ENCODE measurements at regions not wholly inside any gene's neighbourhood (a gene's known extent, or its start where the extent isn't known, plus 50 kb on each side); places are given as distances from the start of the nearest gene placed in this dataset.

- no peak overlapping the region for H3K4me3 ChIP-seq (ENCODE audit: extremely low read depth, insufficient read depth, low read length, poor library complexity, severe bottlenecking)
- H3K4me1 ChIP-seq (ENCODE audit: control insufficient read depth, insufficient read depth, low read length, poor library complexity, severe bottlenecking), result no peaks in the 10 kb centered on the region
- WGBS, 2 experiments (ENCODE audit: insufficient coverage in 2 of 2), result 84 to 100% methylated on average over 1 to 7 of the region's 9 CpGs
- H3K27ac ChIP-seq (ENCODE audit: low read depth, low read length, severe bottlenecking), result no peak overlapping the region
- no peaks in the 10 kb centered on the region for H3K9me3 ChIP-seq (ENCODE audit: control insufficient read depth, low read length)
- no peaks in the 10 kb centered on the region for H3K36me3 ChIP-seq (ENCODE audit: control insufficient read depth, insufficient read depth, low read length)
These were observed 75.5 kb downstream of the HMX1 start for GRCh38 chr4:8796096-8796495.

GRCh38 chr4:8795140-8795539 is 76.5 kb downstream of the HMX1 start:
- 85 to 88% methylated on average over 12 of the region's 12 CpGs for WGBS, 2 experiments (ENCODE audit: insufficient coverage in 2 of 2)
- H3K36me3 ChIP-seq (ENCODE audit: control insufficient read depth, insufficient read depth, low read length), result no peaks in the 10 kb centered on the region
- no peak overlapping the region for H3K27ac ChIP-seq (ENCODE audit: low read depth, low read length, severe bottlenecking)
- no peaks in the 10 kb centered on the region for H3K9me3 ChIP-seq (ENCODE audit: control insufficient read depth, low read length)
- no peaks in the 10 kb centered on the region for H3K4me1 ChIP-seq (ENCODE audit: control insufficient read depth, insufficient read depth, low read length, poor library complexity, severe bottlenecking)
- H3K4me3 ChIP-seq (ENCODE audit: extremely low read depth, insufficient read depth, low read length, poor library complexity, severe bottlenecking), result no peak overlapping the region

DNA sequence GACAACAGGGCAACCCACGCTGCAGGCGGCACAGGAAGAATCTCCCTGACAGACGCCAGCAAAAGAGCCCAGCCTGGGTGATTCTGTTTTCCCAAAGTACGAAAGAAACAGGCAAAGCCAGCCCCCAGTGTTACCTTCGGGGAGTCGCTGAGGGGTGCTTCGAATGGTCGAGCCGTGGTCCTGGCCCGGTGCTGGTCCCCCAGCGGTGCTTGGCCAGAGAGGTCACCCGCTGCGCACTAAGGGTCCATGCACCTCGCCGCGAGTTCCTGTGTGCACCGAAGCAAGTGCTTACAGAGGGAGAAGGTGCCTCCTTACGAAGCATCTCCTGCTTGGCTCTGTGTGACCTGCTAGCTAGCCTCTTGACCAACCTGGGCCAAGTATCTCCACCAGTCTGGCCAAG is 77.1 kb downstream of the HMX1 start:
- Histone ChIP-seq H3K4me3 (ENCODE audit: extremely low read depth, insufficient read depth, low read length, poor library complexity, severe bottlenecking) (no peak overlapping the region), H3K36me3 (ENCODE audit: control insufficient read depth, insufficient read depth, low read length) (no peaks in the 10 kb centered on the region), H3K9me3 (ENCODE audit: control insufficient read depth, low read length) (no peaks in the 10 kb centered on the region), H3K27ac (ENCODE audit: low read depth, low read length, severe bottlenecking) (no peak overlapping the region), H3K4me1 (ENCODE audit: control insufficient read depth, insufficient read depth, low read length, poor library complexity, severe bottlenecking) (no peaks in the 10 kb centered on the region)
- WGBS, 2 experiments (ENCODE audit: insufficient coverage in 2 of 2), result 91 to 95% methylated on average over 18 of the region's 18 CpGs

DNA sequence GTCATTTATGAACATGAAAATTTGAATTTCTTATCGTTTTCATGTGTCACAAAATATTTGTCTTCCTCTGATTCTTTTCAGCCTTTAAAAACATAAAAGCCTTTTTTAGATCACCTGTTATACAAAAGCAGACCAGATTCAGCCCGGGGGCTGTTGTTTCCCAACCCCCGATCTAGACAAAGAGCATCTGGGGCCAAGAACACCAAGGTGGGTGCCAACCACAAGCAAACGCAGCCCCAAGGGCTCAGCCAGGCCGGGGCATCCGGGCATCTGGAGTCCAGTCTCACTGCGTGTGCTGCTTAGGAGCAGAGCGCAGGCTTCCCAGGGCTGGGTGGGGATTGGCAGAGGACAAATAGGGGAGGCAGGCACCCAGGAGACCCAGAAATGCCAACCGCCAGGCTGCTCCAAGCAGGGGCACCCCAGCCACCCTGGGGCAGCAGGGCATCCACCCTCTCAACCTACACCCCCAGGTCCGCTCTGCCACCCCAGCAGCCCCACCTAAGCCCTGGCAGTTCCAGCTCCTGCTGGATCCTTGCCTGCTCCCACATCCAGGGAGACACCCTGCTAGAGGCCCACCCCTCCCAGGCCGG is 78.0 kb downstream of the HMX1 start:
- H3K4me3 ChIP-seq (ENCODE audit: extremely low read depth, insufficient read depth, low read length, poor library complexity, severe bottlenecking), result no peak overlapping the region
- no peaks in the 10 kb centered on the region for H3K9me3 ChIP-seq (ENCODE audit: control insufficient read depth, low read length)
- H3K4me1 ChIP-seq (ENCODE audit: control insufficient read depth, insufficient read depth, low read length, poor library complexity, severe bottlenecking), result no peaks in the 10 kb centered on the region
- H3K27ac ChIP-seq (ENCODE audit: low read depth, low read length, severe bottlenecking), result no peak overlapping the region
- H3K36me3 ChIP-seq (ENCODE audit: control insufficient read depth, insufficient read depth, low read length), result no peaks in the 10 kb centered on the region
- 82 to 90% methylated on average over 10 to 11 of the region's 11 CpGs for WGBS, 2 experiments (ENCODE audit: insufficient coverage in 2 of 2)

DNA sequence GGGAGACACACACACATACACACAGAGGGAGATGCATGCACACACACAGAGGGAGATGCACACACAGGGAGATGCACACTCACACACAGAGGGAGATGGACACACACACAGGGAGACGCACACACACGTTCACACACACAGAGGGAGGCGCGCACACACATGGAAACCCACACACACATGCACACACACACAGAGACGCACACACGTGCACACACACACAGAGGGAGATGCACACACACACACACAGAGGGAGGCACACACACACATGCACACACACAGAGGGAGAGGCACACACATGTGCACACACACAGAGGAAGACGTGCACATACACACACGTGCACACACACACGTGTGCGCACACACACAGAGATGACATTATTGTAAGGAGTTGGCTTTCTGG is 79.1 kb downstream of the HMX1 start:
- WGBS, 2 experiments (ENCODE audit: insufficient coverage in 2 of 2), result 87 to 92% methylated on average over 4 to 9 of the region's 10 CpGs
- Histone ChIP-seq H3K4me1 (ENCODE audit: control insufficient read depth, insufficient read depth, low read length, poor library complexity, severe bottlenecking) (no peaks in the 10 kb centered on the region), H3K27ac (ENCODE audit: low read depth, low read length, severe bottlenecking) (no peak overlapping the region), H3K9me3 (ENCODE audit: control insufficient read depth, low read length) (no peaks in the 10 kb centered on the region), H3K36me3 (ENCODE audit: control insufficient read depth, insufficient read depth, low read length) (no peaks in the 10 kb centered on the region), H3K4me3 (ENCODE audit: extremely low read depth, insufficient read depth, low read length, poor library complexity, severe bottlenecking) (no peak overlapping the region)

GRCh38 chr4:8791609-8792008 is 80.0 kb downstream of the HMX1 start:
- H3K4me3 ChIP-seq (ENCODE audit: extremely low read depth, insufficient read depth, low read length, poor library complexity, severe bottlenecking), result no peak overlapping the region
- WGBS, 2 experiments (ENCODE audit: insufficient coverage in 2 of 2), result 80 to 91% methylated on average over 5 to 8 of the region's 9 CpGs
- no peaks in the 10 kb centered on the region for H3K9me3 ChIP-seq (ENCODE audit: control insufficient read depth, low read length)
- no peaks in the 10 kb centered on the region for H3K36me3 ChIP-seq (ENCODE audit: control insufficient read depth, insufficient read depth, low read length)
- no peak overlapping the region for H3K27ac ChIP-seq (ENCODE audit: low read depth, low read length, severe bottlenecking)
- no peaks in the 10 kb centered on the region for H3K4me1 ChIP-seq (ENCODE audit: control insufficient read depth, insufficient read depth, low read length, poor library complexity, severe bottlenecking)

DNA sequence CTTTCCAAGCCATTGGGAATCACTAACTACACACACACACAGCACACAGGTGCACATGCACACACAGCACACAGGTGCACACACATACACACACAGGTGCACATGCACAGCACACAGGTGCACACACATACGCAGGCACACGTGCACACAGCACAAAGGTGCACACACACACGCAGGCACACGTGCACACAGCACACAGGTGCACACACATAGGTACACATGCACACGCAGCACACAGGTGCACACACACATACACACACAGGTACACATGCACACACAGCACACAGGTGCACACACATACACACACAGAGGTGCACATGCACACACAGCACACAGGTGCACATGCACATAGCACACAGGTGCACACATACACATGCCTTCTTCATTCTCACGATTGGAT is 80.9 kb downstream of the HMX1 start:
- WGBS, 2 experiments (ENCODE audit: insufficient coverage in 2 of 2), result 67% methylated on average over 6 of the region's 6 CpGs
- H3K36me3 ChIP-seq (ENCODE audit: control insufficient read depth, insufficient read depth, low read length), result no peaks in the 10 kb centered on the region
- no peaks in the 10 kb centered on the region for H3K4me1 ChIP-seq (ENCODE audit: control insufficient read depth, insufficient read depth, low read length, poor library complexity, severe bottlenecking)
- H3K4me3 ChIP-seq (ENCODE audit: extremely low read depth, insufficient read depth, low read length, poor library complexity, severe bottlenecking), result no peak overlapping the region
- H3K27ac ChIP-seq (ENCODE audit: low read depth, low read length, severe bottlenecking), result no peak overlapping the region
- no peaks in the 10 kb centered on the region for H3K9me3 ChIP-seq (ENCODE audit: control insufficient read depth, low read length)

DNA sequence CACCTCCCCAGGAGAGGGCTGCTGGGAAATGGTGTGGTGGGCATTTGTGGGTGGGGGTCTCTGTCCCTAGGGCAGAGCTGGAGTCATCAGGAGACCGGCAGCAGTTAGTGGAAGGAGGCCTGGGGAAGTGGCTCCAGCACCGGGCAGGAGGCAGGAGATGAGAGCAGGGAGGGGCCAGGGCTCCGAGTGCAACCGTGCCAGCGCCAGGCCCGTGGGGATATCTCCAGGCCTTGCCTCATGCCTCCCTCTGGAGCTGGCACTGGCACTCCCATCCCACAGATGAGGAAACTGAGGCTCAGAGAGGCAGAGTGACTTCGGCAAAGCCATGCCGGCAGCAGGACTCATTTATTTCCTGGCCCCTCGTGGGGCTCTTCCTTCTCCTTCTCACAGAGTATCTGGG is 83.5 kb downstream of the HMX1 start:
- H3K4me1 ChIP-seq (ENCODE audit: control insufficient read depth, insufficient read depth, low read length, poor library complexity, severe bottlenecking), result no peaks in the 10 kb centered on the region
- no peak overlapping the region for H3K4me3 ChIP-seq (ENCODE audit: extremely low read depth, insufficient read depth, low read length, poor library complexity, severe bottlenecking)
- no peaks in the 10 kb centered on the region for H3K9me3 ChIP-seq (ENCODE audit: control insufficient read depth, low read length)
- 93 to 95% methylated on average over 8 to 9 of the region's 9 CpGs for WGBS, 2 experiments (ENCODE audit: insufficient coverage in 2 of 2)
- no peaks in the 10 kb centered on the region for H3K36me3 ChIP-seq (ENCODE audit: control insufficient read depth, insufficient read depth, low read length)
- no peak overlapping the region for H3K27ac ChIP-seq (ENCODE audit: low read depth, low read length, severe bottlenecking)

- Histone ChIP-seq H3K27ac (ENCODE audit: low read depth, low read length, severe bottlenecking) (no peak overlapping the region), H3K4me1 (ENCODE audit: control insufficient read depth, insufficient read depth, low read length, poor library complexity, severe bottlenecking) (no peaks in the 10 kb centered on the region), H3K4me3 (ENCODE audit: extremely low read depth, insufficient read depth, low read length, poor library complexity, severe bottlenecking) (no peak overlapping the region), H3K36me3 (ENCODE audit: control insufficient read depth, insufficient read depth, low read length) (no peaks in the 10 kb centered on the region), H3K9me3 (ENCODE audit: control insufficient read depth, low read length) (no peaks in the 10 kb centered on the region)
- 81 to 92% methylated on average over 11 to 16 of the region's 16 CpGs for WGBS, 2 experiments (ENCODE audit: insufficient coverage in 2 of 2)
These were observed 85.5 kb downstream of the HMX1 start for GRCh38 chr4:8786166-8786565.

DNA sequence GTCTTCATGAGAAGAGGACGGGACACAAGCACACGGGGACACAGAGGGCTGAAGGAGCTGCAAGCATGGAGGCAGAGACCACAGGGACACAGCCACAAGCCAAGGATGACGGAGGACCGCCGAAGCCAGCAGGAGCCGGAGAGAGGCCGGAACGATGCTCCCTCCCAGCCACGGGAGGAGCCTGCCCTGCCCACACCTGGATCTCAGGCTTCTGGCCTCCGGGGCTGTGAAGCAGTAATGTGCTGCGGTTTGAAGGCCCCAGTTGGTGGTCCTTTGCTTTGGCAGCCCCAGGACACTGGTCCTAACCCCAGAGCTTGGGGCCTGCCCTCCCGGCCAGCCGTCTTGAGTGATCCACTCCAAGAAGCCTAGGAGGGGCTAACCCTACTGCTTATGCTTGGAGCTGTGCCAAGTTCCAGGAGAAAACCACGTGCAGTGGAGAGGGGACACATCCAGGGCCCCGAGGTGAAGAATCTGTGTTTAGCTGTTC is 85.9 kb downstream of the HMX1 start:
- Histone ChIP-seq H3K36me3 (ENCODE audit: control insufficient read depth, insufficient read depth, low read length) (no peaks in the 10 kb centered on the region), H3K9me3 (ENCODE audit: control insufficient read depth, low read length) (no peaks in the 10 kb centered on the region), H3K27ac (ENCODE audit: low read depth, low read length, severe bottlenecking) (no peak overlapping the region), H3K4me3 (ENCODE audit: extremely low read depth, insufficient read depth, low read length, poor library complexity, severe bottlenecking) (no peak overlapping the region), H3K4me1 (ENCODE audit: control insufficient read depth, insufficient read depth, low read length, poor library complexity, severe bottlenecking) (no peaks in the 10 kb centered on the region)
- 68 to 79% methylated on average over 14 to 15 of the region's 15 CpGs for WGBS, 2 experiments (ENCODE audit: insufficient coverage in 2 of 2)

GRCh38 chr4:8783736-8784135 is 87.9 kb downstream of the HMX1 start:
- H3K9me3 ChIP-seq (ENCODE audit: control insufficient read depth, low read length), result no peaks in the 10 kb centered on the region
- H3K27ac ChIP-seq (ENCODE audit: low read depth, low read length, severe bottlenecking), result no peak overlapping the region
- WGBS, 2 experiments (ENCODE audit: insufficient coverage in 2 of 2), result 87 to 93% methylated on average over 12 to 14 of the region's 14 CpGs
- H3K36me3 ChIP-seq (ENCODE audit: control insufficient read depth, insufficient read depth, low read length), result no peaks in the 10 kb centered on the region
- no peak overlapping the region for H3K4me3 ChIP-seq (ENCODE audit: extremely low read depth, insufficient read depth, low read length, poor library complexity, severe bottlenecking)
- no peaks in the 10 kb centered on the region for H3K4me1 ChIP-seq (ENCODE audit: control insufficient read depth, insufficient read depth, low read length, poor library complexity, severe bottlenecking)
